Ecto neural progenitor cell (in vitro differentiated cells): ENCODE measurements at regions not wholly inside any gene's neighbourhood (a gene's known extent, or its start where the extent isn't known, plus 50 kb on each side); places are given as distances from the start of the nearest gene placed in this dataset.

Experiments
- DNase-seq: peaks from one replicate; pipeline ENCODE4 v3.0.0-alpha.2; 2018; ENCODE audit warnings: low spot score

DNA sequence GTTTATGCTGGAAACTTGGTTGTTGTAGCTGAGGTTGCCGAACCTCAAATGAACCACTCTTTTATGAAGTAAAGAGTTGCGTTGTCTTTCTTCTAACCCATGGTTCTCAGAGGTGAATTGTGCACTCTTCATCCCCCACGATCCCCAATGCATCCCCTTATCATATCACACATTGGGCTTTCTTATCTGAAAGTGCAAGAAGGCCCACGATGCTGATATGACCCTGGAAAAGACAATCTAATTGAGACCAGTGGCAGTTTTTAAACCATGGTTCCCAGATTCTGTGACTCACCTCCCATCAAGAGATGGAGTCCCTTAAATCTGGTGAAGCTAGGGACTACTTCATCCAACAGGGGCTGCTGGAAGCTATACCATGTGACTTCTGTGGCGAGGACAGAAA lies 156.3 kb upstream of the IRX3 start:
- DNase-seq: no peak

DNA sequence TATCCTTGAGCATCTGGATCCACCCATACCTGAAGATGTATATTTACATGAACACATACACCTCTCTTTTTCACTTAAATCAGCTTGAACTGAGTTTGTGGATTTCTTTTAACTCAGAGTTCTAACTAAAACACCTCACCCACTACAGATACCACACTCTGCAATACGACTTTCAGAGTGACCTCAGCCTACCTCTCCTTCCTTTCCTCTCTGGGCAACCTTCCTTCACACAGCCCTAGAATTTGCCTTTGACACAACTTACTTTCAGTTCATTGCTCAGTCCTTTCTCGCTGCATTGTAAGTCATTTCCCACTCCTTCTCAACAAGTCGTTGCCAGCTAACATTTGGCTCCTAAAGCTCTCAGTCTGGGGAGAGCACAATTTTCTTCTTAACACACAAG lies 151.9 kb upstream of the IRX3 start:
- DNase-seq: no peak

DNA sequence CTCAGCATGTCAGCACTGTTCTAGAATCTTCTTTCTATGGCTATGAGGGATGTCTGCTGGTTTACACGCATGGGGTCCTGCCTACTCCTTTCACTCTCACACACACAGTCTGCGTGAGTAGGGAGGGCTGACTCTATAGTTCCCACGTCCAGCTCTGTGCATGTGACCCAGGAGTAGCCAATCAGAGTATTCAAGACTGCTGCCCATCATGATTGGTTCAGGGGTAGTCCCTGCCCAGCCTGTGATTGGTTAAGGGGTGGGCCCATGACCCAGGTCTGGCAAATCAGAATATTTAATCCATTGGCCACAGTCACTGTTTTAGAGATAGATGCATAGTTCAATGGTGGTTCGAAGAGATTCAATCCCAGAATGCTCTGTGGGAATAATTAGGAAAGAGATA lies 151.3 kb upstream of the IRX3 start:
- DNase-seq: no peak

DNA sequence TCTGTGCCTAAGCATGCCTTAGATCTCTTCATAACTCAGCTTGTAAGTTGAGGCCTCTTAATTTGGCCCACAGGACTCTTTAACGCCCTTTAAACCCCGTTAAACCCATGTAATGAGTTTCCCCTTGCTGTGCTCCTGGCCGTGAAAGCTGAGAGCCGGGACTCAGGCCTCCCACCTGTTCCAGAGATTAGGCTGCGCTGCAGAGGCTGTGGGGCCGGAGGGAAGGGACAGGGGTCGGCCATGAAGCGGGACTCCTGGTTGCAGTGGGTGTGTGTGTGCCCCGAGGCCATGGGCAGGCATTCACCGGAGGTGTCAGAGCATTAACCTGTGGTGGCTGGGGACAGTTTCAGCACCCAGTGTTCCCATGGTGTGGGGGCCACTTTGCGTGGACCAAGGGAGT lies 150.8 kb upstream of the IRX3 start:
- no peak for DNase-seq

DNA sequence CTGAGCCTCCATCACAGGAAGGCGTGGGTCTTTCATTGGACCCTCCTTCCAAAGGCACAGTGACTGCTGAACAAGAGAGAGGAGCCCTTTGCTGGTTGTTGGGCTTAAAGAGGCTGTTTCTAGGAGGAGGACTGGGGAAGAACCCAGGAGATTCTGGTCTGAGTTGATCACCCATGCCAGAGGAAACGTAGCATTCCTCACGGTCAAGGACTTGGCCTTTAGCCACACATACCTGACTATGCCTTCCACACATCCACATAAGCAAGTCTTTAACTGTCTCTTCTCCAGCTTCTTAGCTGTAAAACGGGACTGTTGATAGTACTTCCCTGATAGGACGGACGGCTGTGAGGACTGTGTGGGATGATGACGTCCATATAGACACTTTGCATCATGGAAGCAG lies 149.8 kb upstream of the IRX3 start:
- DNase-seq: no peak

DNA sequence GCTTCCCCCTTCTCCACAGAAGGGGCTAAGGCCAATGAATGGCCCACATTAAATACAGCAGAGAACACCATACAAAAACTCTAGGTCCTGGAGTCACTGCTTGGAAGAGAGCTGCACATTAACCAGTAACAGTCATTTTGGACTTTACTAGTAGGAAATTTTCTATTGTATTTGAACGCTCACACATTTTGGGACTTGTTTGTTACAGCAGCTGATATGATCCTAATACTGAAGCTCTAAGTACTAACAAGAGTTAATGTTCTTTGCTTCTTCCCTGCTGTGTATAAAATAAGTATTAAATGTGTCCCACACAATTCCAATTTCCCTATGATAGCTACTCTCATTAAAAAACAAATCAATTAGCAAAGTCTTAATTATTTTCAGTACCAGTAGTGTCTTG lies 148.3 kb upstream of the IRX3 start:
- DNase-seq: no peak

DNA sequence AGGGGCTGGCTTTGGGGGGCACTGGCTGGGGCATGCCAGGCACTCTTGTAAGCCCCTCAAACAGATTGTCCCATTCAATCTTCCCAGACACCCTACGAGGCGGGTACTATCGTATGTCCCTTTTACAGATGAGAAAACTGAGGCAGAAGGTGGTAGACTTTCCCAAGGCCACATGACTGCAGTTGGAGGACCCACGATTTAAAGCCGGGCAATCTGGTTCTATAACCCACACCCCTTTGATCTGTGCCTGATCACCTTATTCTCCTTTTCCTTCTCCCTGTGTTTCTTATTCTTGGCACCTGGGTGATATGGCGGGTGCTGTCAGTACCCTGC lies 146.3 kb upstream of the IRX3 start:
- no peak for DNase-seq

DNA sequence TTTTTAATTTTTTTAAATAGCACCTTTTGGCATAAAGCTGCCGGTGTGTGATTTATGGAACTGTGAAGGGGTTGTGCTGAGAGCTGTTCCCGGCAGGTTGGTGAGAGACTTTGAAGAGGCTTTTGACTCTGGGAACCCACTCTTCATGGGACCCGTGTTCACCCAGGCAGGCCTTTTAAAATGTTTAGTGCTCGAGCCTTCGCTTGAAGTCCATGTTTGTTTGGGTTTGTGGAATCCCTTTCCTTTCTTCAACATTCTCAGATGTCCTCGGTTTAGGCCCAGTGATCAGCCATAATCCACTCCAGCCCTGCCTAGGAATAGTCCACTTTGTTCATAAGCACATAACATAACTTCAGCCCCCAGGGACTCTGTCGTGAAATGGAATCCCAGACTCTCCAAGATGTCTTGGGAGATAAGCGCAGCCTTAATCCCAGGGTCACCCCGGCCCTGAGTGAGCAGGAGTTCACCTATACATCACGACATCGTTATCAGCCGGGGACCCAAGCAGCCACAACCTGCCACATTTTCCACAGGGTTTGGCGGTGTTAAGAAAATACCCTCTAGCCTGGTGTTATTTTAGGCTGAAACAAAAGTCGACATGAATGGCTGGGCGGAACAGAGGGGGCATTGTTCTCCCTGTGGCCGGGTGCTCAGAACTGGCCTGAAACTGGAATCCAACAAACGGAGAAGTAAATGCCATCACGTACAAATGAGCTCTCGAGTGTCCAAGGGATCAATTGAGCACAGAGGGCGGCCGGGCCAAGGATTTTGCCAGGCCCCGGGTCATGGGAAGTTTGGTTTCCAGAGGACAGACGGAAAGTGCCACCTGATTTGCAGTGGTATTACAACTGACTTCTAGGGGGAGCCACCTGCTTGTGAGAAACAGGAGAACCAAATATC lies 145.7 kb upstream of the IRX3 start:
- no peak for DNase-seq

DNA sequence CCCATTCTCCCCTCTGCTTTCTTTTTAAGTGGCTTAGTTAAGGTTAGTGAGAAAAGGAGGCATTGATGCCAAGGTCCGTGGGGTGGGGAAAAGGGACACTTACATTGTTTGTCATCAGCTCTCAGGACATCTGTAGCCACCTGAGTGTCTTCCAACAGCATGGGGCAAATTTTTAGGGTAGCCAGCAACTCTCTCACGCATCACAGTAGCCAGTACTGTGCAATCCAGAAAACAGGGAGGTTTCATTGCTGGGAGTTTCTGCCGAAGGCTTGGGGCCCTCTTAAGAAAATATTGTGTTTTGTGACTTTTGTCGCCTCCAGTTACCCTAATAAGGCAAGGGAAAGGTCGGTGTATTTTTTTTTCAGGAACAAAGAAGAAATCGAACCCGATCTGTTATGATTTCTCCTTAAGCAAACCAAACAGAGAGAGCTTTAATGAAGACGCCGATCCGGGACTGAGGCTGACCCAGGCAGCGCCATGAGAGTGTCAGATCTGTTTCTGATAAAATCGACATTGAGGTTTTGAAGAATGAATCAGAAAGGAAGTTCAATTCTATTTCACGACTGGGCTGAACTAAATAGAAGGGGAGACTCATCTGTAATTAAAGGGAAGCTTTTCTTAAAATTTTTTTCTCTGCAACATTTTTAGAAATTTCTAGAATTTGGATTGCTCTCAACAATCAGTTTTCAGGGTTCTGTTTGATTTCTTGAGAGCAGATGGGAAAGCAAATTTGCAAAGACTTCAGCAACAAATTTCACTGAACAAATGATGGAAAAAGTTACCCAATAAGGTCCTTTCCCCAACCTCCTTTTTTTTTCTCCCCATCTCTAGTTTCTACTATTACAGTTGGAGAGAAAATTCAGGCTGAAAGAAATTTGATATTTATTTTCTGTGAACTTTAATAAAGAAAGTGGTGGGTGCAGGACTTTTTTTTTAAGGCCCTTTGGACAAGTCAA lies 144.7 kb upstream of the IRX3 start:
- no peak for DNase-seq

DNA sequence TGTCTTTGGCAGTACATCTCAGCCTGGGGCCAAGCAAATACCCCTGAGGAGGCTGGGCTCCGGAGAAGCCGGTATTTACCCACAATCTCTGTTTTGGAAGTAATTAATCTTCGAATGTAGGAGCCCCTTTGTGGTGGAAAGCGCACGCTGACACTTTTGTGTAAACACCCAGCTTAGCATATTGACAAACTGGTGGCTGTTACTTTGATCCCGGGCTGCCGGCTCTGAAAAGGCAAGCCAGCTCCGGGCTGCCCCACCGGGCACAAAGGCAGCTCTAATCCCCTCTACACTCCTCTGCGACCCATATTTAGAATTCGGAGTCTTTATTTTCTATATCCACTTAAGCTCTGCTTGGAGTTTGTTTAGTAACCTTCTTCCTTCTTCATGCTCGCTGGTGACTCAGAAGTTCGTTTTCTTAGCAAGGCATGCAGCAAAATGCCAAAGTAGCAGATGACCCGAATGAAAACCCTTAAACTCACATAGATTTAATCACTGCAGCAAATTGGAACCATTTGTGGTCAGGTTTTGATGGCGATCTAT lies 144.0 kb upstream of the IRX3 start:
- DNase-seq: peak; percentile 75

DNA sequence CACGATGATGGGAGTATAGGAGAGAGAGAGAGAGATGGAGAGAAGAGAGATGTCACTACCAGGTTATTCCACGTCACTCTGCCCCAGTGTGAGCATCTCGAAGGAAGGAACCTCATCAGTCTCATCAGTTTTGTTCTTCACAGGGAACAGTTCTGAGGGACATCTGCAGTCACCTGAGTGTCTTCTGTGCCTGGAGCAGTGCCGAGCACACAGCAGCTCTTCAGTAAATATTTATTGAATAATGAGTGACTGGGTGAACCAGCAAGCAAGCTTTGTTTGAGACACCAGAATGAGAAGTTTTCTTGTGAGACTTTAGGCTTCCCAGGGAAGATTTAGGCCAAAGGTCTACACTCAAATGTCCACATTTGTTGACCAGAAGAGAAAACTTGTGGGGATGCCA lies 142.4 kb upstream of the IRX3 start:
- no peak for DNase-seq

DNA sequence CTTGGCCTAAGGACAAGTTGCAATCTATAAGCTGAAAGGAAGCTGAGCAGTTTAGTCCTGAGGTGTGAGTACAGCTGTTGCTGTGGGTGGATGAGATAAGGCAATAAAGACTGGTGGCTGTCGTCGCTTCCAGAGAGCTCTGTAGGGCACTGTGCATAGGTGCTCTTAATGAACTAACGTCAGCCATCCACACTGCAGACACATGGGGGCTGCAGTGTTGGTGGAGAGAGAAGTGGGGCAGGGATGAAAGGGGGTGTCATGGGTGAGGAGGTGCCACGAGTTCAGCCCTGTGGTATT lies 139.9 kb upstream of the IRX3 start:
- DNase-seq: no peak

DNA sequence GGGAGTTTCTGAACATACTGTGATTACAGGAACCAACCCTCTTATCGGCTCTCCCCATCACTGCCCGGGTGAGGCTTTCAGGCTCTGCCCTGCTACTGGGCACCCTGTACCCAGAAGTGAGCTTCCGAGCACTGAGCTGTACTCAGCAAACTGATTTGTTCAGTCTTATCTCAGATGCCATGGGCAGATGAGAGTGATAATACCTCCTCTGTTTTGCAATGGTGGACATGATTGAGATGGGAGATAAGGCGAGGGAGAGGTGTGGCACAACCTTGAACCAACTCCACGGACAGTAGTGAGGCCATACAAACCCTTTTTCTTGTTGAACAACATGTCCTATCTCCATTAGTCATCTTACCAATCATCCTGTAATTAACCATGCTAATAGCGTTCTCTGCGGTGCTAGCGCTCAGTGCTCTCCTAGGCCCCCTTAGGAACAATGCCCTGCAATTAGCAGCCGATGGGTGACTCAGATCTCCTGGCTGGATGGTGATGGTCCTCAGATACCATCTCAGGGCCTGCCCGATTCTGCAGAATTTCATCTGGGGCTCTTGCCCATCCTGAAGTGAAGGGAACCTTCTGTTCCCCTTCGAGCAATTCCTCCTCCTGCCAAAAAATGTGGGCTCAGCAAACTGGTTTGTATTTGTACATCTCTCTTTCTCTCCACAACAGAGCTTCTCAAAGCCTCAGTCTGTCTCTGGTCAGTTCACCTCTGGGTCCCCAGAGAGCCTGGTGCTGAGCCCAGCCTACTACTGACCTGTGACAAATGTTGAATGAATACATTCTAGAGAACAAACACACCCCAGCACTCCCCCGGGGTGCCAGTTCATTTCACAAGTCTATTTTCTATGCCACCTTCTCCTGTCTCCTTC lies 139.3 kb upstream of the IRX3 start:
- no peak for DNase-seq

DNA sequence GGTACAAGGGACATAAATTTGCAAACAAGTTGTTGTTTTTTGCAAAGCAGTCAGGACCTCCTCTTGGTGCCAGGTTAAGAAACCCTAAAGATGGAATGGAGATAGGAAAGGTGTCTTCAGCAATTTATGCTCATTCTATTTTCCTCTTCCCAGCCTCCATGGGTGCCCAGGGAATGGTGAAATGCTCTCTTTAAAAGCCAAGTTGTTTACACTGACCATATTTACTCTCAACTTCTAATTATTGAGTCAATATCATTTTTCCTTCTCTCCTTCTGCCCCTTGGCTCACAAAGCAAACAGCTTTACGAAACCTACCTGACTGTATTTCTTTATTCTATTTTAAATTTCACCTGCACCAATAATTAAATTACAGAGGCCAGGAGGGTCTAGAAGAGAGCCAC lies 138.5 kb upstream of the IRX3 start:
- no peak for DNase-seq

DNA sequence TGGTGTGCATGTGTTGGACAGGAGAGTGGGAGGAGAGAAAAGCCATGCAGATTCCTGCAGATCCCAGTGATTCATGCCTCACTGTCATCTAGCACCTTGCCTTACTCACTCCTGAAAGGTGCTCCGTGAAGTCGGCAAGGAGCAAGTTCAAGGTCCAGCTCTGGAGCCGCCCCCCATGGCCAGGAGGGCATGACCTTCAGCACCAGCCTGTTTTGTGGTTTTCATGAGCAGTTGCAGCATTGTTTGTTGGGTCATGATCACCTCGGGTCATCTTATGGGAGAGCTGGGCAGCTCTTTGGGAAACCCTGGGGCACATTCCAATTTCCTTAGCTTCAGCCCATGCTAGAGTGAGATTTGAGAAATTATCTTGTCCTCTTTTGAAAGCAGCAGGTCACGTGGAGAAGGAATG lies 137.5 kb upstream of the IRX3 start:
- DNase-seq: no peak

DNA sequence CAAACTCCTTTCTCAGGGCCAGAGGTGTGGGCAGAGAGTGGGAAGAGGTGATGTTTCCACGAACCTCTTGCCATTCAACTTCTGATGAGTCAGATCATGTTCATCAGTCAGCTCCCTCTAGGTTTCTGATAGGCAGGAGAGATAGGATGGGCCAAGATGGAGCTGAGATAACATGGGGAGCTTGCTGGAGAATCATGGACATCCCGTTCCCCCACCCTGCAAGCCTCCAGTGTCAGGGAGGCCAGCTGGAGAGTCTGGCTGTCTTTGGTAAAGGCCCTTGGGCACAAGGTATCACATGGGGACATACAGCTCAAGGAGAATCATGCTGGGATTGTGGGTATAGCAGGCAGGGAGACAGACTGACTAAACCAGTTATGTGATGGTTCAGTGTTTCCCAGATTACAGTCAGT lies 136.0 kb upstream of the IRX3 start:
- DNase-seq: no peak

DNA sequence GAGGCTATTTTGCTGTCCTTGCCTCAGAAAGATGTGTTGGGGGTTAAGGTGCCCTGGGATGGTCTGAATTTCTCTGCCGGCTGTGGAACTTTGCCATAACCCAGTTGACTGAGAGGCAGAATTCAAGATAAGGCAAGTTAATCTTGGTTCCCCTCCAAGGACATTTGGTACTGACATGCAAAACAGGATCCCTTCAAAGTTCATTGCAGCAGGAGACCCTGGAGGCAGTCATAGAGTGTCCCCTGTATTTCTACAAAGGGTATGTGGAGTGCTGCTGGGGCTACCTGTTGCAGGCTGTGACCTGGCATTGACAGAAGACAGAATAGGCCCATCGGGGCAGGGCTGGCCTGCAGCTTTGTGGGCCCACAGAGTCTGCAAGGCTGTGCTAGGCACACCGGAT lies 135.6 kb upstream of the IRX3 start:
- no peak for DNase-seq

DNA sequence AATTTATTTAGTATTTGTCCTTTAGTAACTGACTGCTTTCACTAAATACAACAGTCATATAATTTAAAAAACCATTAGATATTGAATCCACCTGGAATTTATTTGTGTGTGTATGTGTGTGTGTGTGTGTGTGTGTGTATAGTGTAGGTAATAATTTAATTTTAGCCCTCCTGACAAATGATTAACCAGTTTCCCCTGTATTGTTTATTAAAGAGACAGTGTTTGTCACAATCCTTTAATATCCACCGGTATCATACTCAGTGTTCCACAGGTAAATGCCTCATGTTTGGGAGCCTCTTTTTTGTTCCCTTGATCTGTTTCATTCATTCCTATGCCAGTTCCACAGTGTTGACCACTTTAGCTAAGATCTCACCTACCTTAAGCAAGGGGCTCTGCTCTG lies 134.6 kb upstream of the IRX3 start:
- DNase-seq: no peak

DNA sequence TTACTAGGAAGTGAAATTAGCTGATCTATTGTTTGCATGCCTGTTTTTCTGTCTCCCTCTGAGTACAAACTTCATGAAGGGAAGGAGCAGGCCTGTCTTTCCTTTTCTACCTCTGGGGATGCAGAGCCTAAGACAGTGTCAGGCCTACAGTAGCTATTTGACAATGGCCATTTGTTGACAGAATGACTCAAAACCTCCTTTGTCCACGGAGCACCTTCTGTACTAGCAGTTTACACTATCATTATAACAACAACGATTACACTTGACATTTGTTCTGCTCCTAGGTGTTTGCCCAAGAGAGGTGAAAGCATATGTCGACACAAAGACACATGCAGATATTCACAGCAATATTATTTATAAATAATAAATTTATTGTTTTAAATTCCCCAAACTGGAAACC lies 132.3 kb upstream of the IRX3 start:
- DNase-seq: no peak

DNA sequence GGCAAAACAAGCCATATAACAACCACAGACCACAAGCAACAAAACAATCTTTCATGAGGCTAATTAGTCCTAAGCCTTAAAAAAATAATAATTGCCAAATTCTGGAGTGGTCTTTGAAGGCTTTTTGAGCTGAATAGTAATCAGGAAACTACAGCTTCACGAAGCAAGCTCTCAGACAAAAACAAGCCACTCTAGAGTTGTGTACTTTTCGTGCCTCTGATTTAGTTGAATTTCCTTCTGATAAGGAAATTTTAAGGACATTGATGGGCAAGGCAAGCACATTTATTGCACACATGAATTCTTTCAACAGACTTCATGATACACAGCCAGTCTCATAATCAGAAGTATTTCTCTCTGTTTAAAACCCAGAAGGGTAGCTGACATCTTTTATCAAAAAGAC lies 130.8 kb upstream of the IRX3 start:
- no peak for DNase-seq

DNA sequence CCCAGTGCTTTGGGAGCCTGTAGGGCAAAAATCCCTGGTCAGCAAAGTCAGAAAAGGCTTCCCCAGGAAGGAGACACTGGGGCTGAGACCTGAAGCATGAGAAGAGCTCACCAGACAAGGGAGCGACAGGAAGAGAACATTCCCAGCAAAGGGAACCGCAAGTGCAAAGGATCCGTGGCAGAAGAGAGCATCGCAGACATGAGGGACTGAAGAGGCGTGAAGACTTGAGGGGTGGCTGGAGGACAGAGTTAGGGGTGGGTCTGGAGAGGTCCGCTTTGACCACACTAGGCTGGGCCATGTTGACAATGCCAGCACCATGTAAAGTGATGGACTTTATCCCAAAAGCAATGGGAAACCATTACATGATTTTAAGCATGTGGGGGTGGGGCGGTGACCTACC lies 128.1 kb upstream of the IRX3 start:
- DNase-seq: no peak

DNA sequence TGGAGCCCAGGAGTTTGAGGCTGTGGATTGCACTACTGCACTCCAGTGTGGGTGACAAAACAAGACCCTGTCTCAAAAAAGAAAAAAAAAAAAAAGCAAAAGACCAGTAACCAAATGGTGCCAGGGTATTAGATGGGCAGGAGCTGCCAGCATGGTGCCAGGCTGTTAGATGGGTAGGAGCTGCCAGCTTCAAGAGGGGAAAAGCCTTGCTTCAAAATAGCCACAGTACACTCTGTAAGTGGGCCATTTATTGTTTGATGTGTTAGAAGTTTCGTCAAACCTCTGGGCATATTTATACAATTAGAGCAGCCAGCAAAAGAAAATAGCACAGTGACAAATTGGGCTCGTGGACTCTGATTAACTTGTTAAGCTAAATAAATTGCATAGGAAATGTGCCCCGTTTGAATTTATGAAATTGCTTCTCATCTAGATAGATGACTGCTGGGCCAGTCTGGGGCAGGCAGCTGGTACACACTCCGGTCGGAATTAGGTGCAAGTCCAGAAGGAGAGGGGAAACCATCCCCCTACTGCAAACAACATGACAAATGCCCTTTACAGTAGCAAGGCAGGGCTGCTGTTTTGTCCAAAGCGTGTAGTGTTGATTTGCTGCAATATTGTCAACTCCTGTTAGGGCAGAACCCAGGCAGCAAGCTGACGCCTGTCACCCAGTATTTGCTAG lies 126.3 kb upstream of the IRX3 start:
- no peak for DNase-seq
